ENCODE measurements at regions not wholly inside any gene's neighbourhood (a gene's known extent, or its start where the extent isn't known, plus 50 kb on each side); places are given as distances from the start of the nearest gene placed in this dataset.

- Mint-ChIP-seq H3K36me3 (ENCODE audit: unreplicated experiment) (peaks cover 6% of the 10 kb centered on the region), H3K4me3 (ENCODE audit: unreplicated experiment) (no peak overlapping the region), H3K27ac (ENCODE audit: unreplicated experiment) (peak overlapping the region; percentile 75), H3K4me1 (ENCODE audit: unreplicated experiment) (peaks cover 24% of the 10 kb centered on the region), H3K9me3 (ENCODE audit: unreplicated experiment) (no peaks in the 10 kb centered on the region), H3K27me3 (ENCODE audit: unreplicated experiment) (no peaks in the 10 kb centered on the region)
- no peak for TF ChIP-seq CTCF (IDR thresholded peaks at IDR 0.05)
- no peak for DNase-seq (ENCODE audit: extremely low spot score, unreplicated experiment)
Measured at GRCh38 chr5:77139001-77139400, 51.9 kb upstream of the ZBED3 start.
